Breast epithelium (tissue), 3 donors: ENCODE measurements at regions not wholly inside any gene's neighbourhood (a gene's known extent, or its start where the extent isn't known, plus 50 kb on each side); places are given as distances from the start of the nearest gene placed in this dataset.

Experiments
- POLR2AphosphoS5 ChIP-seq, 3 donors: sonication (generic); formaldehyde crosslinking; IDR thresholded peaks; one replicate each; pipeline ENCODE4 v1.6.1; 2017; ENCODE audit warnings: antibody characterized with exemption in 3 of 3
- TF ChIP-seq, protein P1 (sequence below), 3 donors: fragments of 450-650 bp; IDR thresholded peaks; one replicate each; pipeline ENCODE4 v1.5.1; 2016 to 2017; ENCODE audit warnings: antibody characterized with exemption in 3 of 3, mild to moderate bottlenecking in 3 of 3, moderate library complexity in 3 of 3

- TF ChIP-seq, protein P1, sequence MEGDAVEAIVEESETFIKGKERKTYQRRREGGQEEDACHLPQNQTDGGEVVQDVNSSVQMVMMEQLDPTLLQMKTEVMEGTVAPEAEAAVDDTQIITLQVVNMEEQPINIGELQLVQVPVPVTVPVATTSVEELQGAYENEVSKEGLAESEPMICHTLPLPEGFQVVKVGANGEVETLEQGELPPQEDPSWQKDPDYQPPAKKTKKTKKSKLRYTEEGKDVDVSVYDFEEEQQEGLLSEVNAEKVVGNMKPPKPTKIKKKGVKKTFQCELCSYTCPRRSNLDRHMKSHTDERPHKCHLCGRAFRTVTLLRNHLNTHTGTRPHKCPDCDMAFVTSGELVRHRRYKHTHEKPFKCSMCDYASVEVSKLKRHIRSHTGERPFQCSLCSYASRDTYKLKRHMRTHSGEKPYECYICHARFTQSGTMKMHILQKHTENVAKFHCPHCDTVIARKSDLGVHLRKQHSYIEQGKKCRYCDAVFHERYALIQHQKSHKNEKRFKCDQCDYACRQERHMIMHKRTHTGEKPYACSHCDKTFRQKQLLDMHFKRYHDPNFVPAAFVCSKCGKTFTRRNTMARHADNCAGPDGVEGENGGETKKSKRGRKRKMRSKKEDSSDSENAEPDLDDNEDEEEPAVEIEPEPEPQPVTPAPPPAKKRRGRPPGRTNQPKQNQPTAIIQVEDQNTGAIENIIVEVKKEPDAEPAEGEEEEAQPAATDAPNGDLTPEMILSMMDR (IDR thresholded peaks at IDR 0.05) = no peak
- no peak for TF ChIP-seq POLR2AphosphoS5 (IDR thresholded peaks at IDR 0.05)
Observed at GRCh38 chr12:77725611-77726010, 105.1 kb upstream of the NAV3 start.
